HCT116 (cell line): ENCODE measurements at regions not wholly inside any gene's neighbourhood (a gene's known extent, or its start where the extent isn't known, plus 50 kb on each side); places are given as distances from the start of the nearest gene placed in this dataset.

ENCODE experiments used
- ATAC-seq: fragments of 200-7000 bp; cut with Tn5 transposase; 2 replicates; pipeline ENCODE4 v1.9.1; 2020; ENCODE audit warnings: mild to moderate bottlenecking, moderate library complexity
- BruUV-seq: library from RNA; stranded (reverse); fragments of 400-500 nt; replicated peaks from 2 replicates; lab custom pipeline; 2021; lab: Mats Ljungman, UMichigan
- CTCF ChIA-PET: fragments of 300-600 bp; sonication (Branson Sonifier 250); formaldehyde crosslinking; loops from one replicate; lab custom pipeline; 2021; ENCODE audit warnings: antibody characterized with exemption; lab: Charles Lee
- POLR2A ChIA-PET: fragments of 300-600, 350-600 bp; sonication (Branson Sonifier 250); formaldehyde crosslinking; loops from one replicate; lab custom pipeline; 2021; ENCODE audit warnings: antibody characterized with exemption; lab: Charles Lee
- RAD21 ChIA-PET, 2 experiments: fragments of 300-600 bp; sonication (Branson Sonifier 250); formaldehyde crosslinking; loops; one replicate each; lab custom pipeline; 2023; ENCODE audit warnings: low total read pairs in 2 of 2; ENCODE audit not compliant: uncharacterized antibody in 2 of 2, unreplicated experiment in 2 of 2, low non-redundant PET in 1 of 2; lab: Charles Lee
- DNase-seq: peaks from one replicate; pipeline ENCODE4 v3.0.0-alpha.2; 2010; ENCODE audit warnings: low read depth, low spot score
- H2AFZ ChIP-seq: fragments of 200-600 bp; shearing (Covaris generic), sonication (generic); 2 replicates; pipeline ENCODE4 v1.6.1; 2017; ENCODE audit warnings: low read depth, mixed run types, mixed read lengths, antibody characterized with exemption, low read length; ENCODE audit not compliant: poor library complexity, severe bottlenecking
- H3K27ac ChIP-seq: 2 replicates; pipeline ENCODE4 v1.5.1; 2012; ENCODE audit warnings: low read depth, low read length
- H3K27me3 ChIP-seq: fragments of 200-600 bp; sonication (generic); 2 replicates; pipeline ENCODE4 v1.6.1; 2016; ENCODE audit warnings: mixed run types, low read length, mixed read lengths; ENCODE audit not compliant: insufficient read depth
- H3K36me3 ChIP-seq, 2 experiments: fragments of 200-500 bp in 1 of 2; fragments of 200-600 bp in 1 of 2; sonication (Bioruptor generic) in 1 of 2; sonication (generic) in 1 of 2; 2 replicates each; pipeline versions ENCODE4 v1.5.1 to v1.6.1; 2014 to 2016; ENCODE audit warnings: low read length in 2 of 2, inconsistent platforms in 1 of 2, mixed read lengths in 1 of 2, mixed run types in 1 of 2; ENCODE audit not compliant: insufficient read depth in 2 of 2, control insufficient read depth in 1 of 2
- H3K4me1 ChIP-seq, 2 experiments: fragments of 200-600 bp in 1 of 2; sonication (generic) in 1 of 2; 2 replicates each; pipeline versions ENCODE4 v1.5.1 to v1.6.1; 2012 to 2017; ENCODE audit warnings: low read length in 2 of 2, inconsistent platforms in 1 of 2, mild to moderate bottlenecking in 1 of 2, mixed read lengths in 1 of 2, mixed run types in 1 of 2, moderate library complexity in 1 of 2; ENCODE audit not compliant: insufficient read depth in 2 of 2, control insufficient read depth in 1 of 2
- H3K4me2 ChIP-seq: fragments of 200-600 bp; sonication (generic); 2 replicates; pipeline ENCODE4 v1.6.1; 2017; ENCODE audit warnings: mixed run types, low read length, mixed read lengths
- H3K4me3 ChIP-seq, 2 experiments: fragments of 200-600 bp in 1 of 2; sonication (generic) in 1 of 2; replicated peaks in 1 of 2; 2 replicates each; pipeline ENCODE4 v1.5.1; 2011 to 2016; ENCODE audit warnings: low read length in 2 of 2, control low read depth in 1 of 2, low read depth in 1 of 2, mild to moderate bottlenecking in 1 of 2, mixed read lengths in 1 of 2, mixed run types in 1 of 2
- H3K79me2 ChIP-seq: fragments of 200-600 bp; sonication (generic); 2 replicates; pipeline ENCODE4 v1.6.1; 2017; ENCODE audit warnings: mild to moderate bottlenecking, mixed run types, low read length, moderate library complexity, mixed read lengths; ENCODE audit not compliant: insufficient read depth
- H3K9ac ChIP-seq: fragments of 200-600 bp; sonication (generic); 2 replicates; pipeline ENCODE4 v1.6.1; 2016; ENCODE audit warnings: low read length, mixed read lengths
- H3K9me2 ChIP-seq: fragments of 200-600 bp; sonication (generic), shearing (Covaris generic); 2 replicates; pipeline ENCODE4 v1.6.1; 2017; ENCODE audit warnings: mixed run types, mild to moderate bottlenecking, moderate library complexity; ENCODE audit not compliant: insufficient read depth
- H3K9me3 ChIP-seq, 2 experiments: fragments of 200-500 bp in 1 of 2; fragments of 200-600 bp in 1 of 2; sonication (Bioruptor generic) in 1 of 2; sonication (generic) in 1 of 2; 2 replicates each; pipeline ENCODE4 v1.6.1; 2014 to 2017; ENCODE audit warnings: low read length in 2 of 2, mixed read lengths in 2 of 2, inconsistent platforms in 1 of 2, low read depth in 1 of 2, mild to moderate bottlenecking in 1 of 2, mixed run types in 1 of 2, moderate library complexity in 1 of 2; ENCODE audit not compliant: control insufficient read depth in 1 of 2, insufficient read depth in 1 of 2
- H4K20me1 ChIP-seq: fragments of 200-600 bp; sonication (generic), shearing (Covaris generic); 2 replicates; pipeline ENCODE4 v1.6.1; 2017; ENCODE audit warnings: mixed run types, mild to moderate bottlenecking, moderate library complexity; ENCODE audit not compliant: insufficient read depth
- ATF3 ChIP-seq: IDR thresholded peaks from 2 replicates; pipeline ENCODE4 v1.6.1; 2012
- CBX3 ChIP-seq: IDR thresholded peaks from 2 replicates; pipeline ENCODE4 v1.6.1; 2012; ENCODE audit warnings: low read depth
- CEBPB ChIP-seq: IDR thresholded peaks from 2 replicates; pipeline ENCODE4 v1.6.1; 2012; ENCODE audit warnings: low read depth
- EGR1 ChIP-seq: IDR thresholded peaks from 2 replicates; pipeline ENCODE4 v1.6.1; 2012; ENCODE audit warnings: low read depth
- ELF1 ChIP-seq: IDR thresholded peaks from 2 replicates; pipeline ENCODE4 v1.6.1; 2012; ENCODE audit warnings: low read depth, borderline replicate concordance
- EZH2 ChIP-seq: fragments of 200-600 bp; sonication (generic); IDR thresholded peaks from 2 replicates; pipeline ENCODE4 v1.6.1; 2017; ENCODE audit warnings: antibody characterized with exemption, mixed run types
- EZH2phosphoT487 ChIP-seq: fragments of 200-600 bp; IDR thresholded peaks from 2 replicates; pipeline ENCODE4 v1.6.1; 2018; ENCODE audit warnings: antibody characterized with exemption, borderline replicate concordance
- FOSL1 ChIP-seq: IDR thresholded peaks from 2 replicates; pipeline ENCODE4 v1.6.1; 2012; ENCODE audit warnings: low read depth
- JUND ChIP-seq: IDR thresholded peaks from 2 replicates; pipeline ENCODE4 v1.6.1; 2012
- MAX ChIP-seq: IDR thresholded peaks from 2 replicates; pipeline ENCODE4 v1.6.1; 2012
- POLR2A ChIP-seq: IDR thresholded peaks from 2 replicates; pipeline ENCODE4 v1.7.0; 2011; ENCODE audit warnings: borderline replicate concordance; ENCODE audit not compliant: insufficient read depth, insufficient read length; ENCODE audit errors: extremely low read depth
- POLR2AphosphoS5 ChIP-seq: IDR thresholded peaks from 2 replicates; pipeline ENCODE4 v1.6.1; 2011; ENCODE audit warnings: mild to moderate bottlenecking, low read depth, low read length, moderate library complexity
- RAD21 ChIP-seq: IDR thresholded peaks from 2 replicates; pipeline ENCODE4 v1.6.1; 2012; ENCODE audit warnings: low read depth, mild to moderate bottlenecking
- REST ChIP-seq: IDR thresholded peaks from 2 replicates; pipeline ENCODE4 v1.6.1; 2012; ENCODE audit warnings: low read depth
- SRF ChIP-seq: IDR thresholded peaks from 2 replicates; pipeline ENCODE4 v1.6.1; 2012; ENCODE audit warnings: low read depth
- TCF7L2 ChIP-seq: IDR thresholded peaks from 2 replicates; pipeline ENCODE4 v1.7.0; 2011; ENCODE audit warnings: borderline replicate concordance, inconsistent platforms; ENCODE audit not compliant: insufficient read depth, insufficient read length; ENCODE audit errors: extremely low read depth
- YY1 ChIP-seq: IDR thresholded peaks from 2 replicates; pipeline ENCODE4 v1.6.1; 2011; ENCODE audit warnings: low read length, low read depth, moderate library complexity, mild to moderate bottlenecking; ENCODE audit not compliant: insufficient replicate concordance; ENCODE audit errors: extremely low read depth
- ZBTB33 ChIP-seq: IDR thresholded peaks from 2 replicates; pipeline ENCODE4 v1.6.1; 2011; ENCODE audit warnings: mild to moderate bottlenecking, low read length, moderate library complexity; ENCODE audit not compliant: insufficient replicate concordance; ENCODE audit errors: extremely low read depth
- ZFX ChIP-seq: fragments of 450-650 bp; IDR thresholded peaks from 2 replicates; pipeline ENCODE4 v1.6.1; 2017
- intact Hi-C: fragments of 100-400 bp; cut with micrococcal nuclease; formaldehyde crosslinking; loops from 2 replicates; pipeline ENCODE4 v1.10.0; 2022

- no peaks in the 10 kb centered on the region for H4K20me1 ChIP-seq
- BruUV-seq: no TSS peak
- H3K4me3 ChIP-seq: no peak overlapping the region
- H3K4me2 ChIP-seq: no peak overlapping the region
- no peaks in the 10 kb centered on the region for H3K9me2 ChIP-seq
- TF ChIP-seq YY1 (no peak), JUND (no peak), CEBPB (no peak), RAD21 (no peak), REST (no peak), ATF3 (no peak), EZH2 (no peak), ELF1 (no peak), ZBTB33 (no peak), TCF7L2 (no peak), CBX3 (no peak), MAX (no peak), POLR2A (no peak), EGR1 (no peak), SRF (no peak), FOSL1 (no peak), EZH2phosphoT487 (no peak), ZFX (no peak), POLR2AphosphoS5 (no peak)
- no peak for ATAC-seq
- H3K79me2 ChIP-seq: no peaks in the 10 kb centered on the region
- no peak overlapping the region for H3K9ac ChIP-seq
- POLR2A ChIA-PET: no interaction called here
- CTCF ChIA-PET: no interaction called here
- no peaks in the 10 kb centered on the region for H3K36me3 ChIP-seq
- no peaks in the 10 kb centered on the region for H3K9me3 ChIP-seq
- DNase-seq: no peak
- no peak overlapping the region for H2AFZ ChIP-seq
- intact Hi-C loops: no loop called here
- RAD21 ChIA-PET: no interaction called here
- H3K4me1 ChIP-seq: no peaks in the 10 kb centered on the region
- H3K27ac ChIP-seq: no peak overlapping the region
- 0 out of 2 replicates have a peak, but pooled peaks cover 4% of the 10 kb centered on the region for H3K27me3 ChIP-seq
Measured at GRCh38 chr6:167731216-167731615, 95.5 kb upstream of the AFDN start.
